IMR-90 (cell line): ENCODE measurements at regions not wholly inside any gene's neighbourhood (a gene's known extent, or its start where the extent isn't known, plus 50 kb on each side); places are given as distances from the start of the nearest gene placed in this dataset.

ENCODE experiments used
- BHLHE40 ChIP-seq: fragments of 150-350 bp; IDR thresholded peaks from 2 replicates; pipeline ENCODE4 v1.6.1; 2016; ENCODE audit warnings: mild to moderate bottlenecking, low read depth, low read length
- CEBPB ChIP-seq: IDR thresholded peaks from 2 replicates; pipeline ENCODE4 v1.6.1; 2012; ENCODE audit warnings: low read depth, low read length, improper control_type of control experiment
- CHD1 ChIP-seq: IDR thresholded peaks from 2 replicates; pipeline ENCODE4 v1.6.1; 2012; ENCODE audit warnings: low read depth, low read length, improper control_type of control experiment
- FOS ChIP-seq: fragments of 150-350 bp; IDR thresholded peaks from 2 replicates; pipeline ENCODE4 v1.6.1; 2016; ENCODE audit warnings: low read depth, low read length
- MAFK ChIP-seq: IDR thresholded peaks from 2 replicates; pipeline ENCODE4 v1.6.1; 2012; ENCODE audit warnings: low read depth, low read length, improper control_type of control experiment
- MXI1 ChIP-seq: IDR thresholded peaks from 2 replicates; pipeline ENCODE4 v1.6.1; 2012; ENCODE audit warnings: low read depth, mild to moderate bottlenecking, low read length, moderate library complexity, borderline replicate concordance
- NFE2L2 ChIP-seq: fragments of 150-350 bp; IDR thresholded peaks from 2 replicates; pipeline ENCODE4 v1.6.1; 2016; ENCODE audit warnings: low read depth, mild to moderate bottlenecking, low read length
- POLR2A ChIP-seq: IDR thresholded peaks from 2 replicates; pipeline ENCODE4 v1.6.1; 2012; ENCODE audit warnings: mild to moderate bottlenecking, low read depth, low read length
- RAD21 ChIP-seq: IDR thresholded peaks from 2 replicates; pipeline ENCODE4 v1.6.1; 2012; ENCODE audit warnings: low read length, improper control_type of control experiment
- SMC3 ChIP-seq: fragments of 150-350 bp; IDR thresholded peaks from 2 replicates; pipeline ENCODE4 v1.6.1; 2016; ENCODE audit warnings: low read depth, mild to moderate bottlenecking, antibody characterized with exemption, low read length, moderate library complexity
- TF ChIP-seq, protein P1 (sequence below): fragments of 150-350 bp; IDR thresholded peaks from 2 replicates; pipeline ENCODE4 v1.6.1; 2017; ENCODE audit warnings: mild to moderate bottlenecking, antibody characterized with exemption, low read length, low read depth
- TF ChIP-seq, protein P2 (sequence below): conservative IDR thresholded peaks from 2 replicates; pipeline ENCODE4 v1.5.1; 2012; ENCODE audit warnings: mild to moderate bottlenecking, low read depth, low read length, improper control_type of control experiment
- TF ChIP-seq, protein P3 (sequence below): fragments of 150-350 bp; IDR thresholded peaks from 2 replicates; pipeline ENCODE4 v1.6.1; 2016; ENCODE audit warnings: low read depth, mild to moderate bottlenecking, low read length, moderate library complexity, borderline replicate concordance

DNA sequence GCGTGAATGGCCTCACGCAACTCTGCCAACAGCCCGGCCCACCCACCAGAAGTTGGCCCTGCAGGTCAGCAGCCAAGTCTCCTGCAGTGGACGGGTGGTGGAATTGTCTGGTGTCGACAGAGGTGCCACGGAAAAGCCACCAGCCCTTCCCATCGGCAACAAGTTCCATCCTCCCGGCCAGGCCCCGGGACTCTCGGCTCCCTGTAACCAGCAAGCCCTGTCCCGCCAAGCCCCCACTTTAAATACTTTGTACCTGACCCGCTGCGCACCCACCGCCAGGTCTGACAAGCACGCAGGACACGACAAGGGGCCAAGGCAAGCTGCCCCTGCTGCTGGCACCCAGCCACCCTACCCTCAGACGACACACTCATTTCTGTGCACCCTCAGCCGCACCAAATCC is 100.8 kb downstream of the RBFOX3 start:
- TF ChIP-seq, protein P1, sequence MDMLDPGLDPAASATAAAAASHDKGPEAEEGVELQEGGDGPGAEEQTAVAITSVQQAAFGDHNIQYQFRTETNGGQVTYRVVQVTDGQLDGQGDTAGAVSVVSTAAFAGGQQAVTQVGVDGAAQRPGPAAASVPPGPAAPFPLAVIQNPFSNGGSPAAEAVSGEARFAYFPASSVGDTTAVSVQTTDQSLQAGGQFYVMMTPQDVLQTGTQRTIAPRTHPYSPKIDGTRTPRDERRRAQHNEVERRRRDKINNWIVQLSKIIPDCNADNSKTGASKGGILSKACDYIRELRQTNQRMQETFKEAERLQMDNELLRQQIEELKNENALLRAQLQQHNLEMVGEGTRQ = no peak
- TF ChIP-seq, protein P2, sequence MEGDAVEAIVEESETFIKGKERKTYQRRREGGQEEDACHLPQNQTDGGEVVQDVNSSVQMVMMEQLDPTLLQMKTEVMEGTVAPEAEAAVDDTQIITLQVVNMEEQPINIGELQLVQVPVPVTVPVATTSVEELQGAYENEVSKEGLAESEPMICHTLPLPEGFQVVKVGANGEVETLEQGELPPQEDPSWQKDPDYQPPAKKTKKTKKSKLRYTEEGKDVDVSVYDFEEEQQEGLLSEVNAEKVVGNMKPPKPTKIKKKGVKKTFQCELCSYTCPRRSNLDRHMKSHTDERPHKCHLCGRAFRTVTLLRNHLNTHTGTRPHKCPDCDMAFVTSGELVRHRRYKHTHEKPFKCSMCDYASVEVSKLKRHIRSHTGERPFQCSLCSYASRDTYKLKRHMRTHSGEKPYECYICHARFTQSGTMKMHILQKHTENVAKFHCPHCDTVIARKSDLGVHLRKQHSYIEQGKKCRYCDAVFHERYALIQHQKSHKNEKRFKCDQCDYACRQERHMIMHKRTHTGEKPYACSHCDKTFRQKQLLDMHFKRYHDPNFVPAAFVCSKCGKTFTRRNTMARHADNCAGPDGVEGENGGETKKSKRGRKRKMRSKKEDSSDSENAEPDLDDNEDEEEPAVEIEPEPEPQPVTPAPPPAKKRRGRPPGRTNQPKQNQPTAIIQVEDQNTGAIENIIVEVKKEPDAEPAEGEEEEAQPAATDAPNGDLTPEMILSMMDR = no peak
- TF ChIP-seq POLR2A (no peak), MXI1 (no peak), CEBPB (no peak), RAD21 (no peak), MAFK (no peak), FOS (no peak), CHD1 (no peak), NFE2L2 (no peak), BHLHE40 (no peak), SMC3 (no peak)
- TF ChIP-seq, protein P3, sequence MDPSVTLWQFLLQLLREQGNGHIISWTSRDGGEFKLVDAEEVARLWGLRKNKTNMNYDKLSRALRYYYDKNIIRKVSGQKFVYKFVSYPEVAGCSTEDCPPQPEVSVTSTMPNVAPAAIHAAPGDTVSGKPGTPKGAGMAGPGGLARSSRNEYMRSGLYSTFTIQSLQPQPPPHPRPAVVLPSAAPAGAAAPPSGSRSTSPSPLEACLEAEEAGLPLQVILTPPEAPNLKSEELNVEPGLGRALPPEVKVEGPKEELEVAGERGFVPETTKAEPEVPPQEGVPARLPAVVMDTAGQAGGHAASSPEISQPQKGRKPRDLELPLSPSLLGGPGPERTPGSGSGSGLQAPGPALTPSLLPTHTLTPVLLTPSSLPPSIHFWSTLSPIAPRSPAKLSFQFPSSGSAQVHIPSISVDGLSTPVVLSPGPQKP = no peak
